Sigmoid colon (tissue), 4 donors: ENCODE measurements at regions not wholly inside any gene's neighbourhood (a gene's known extent, or its start where the extent isn't known, plus 50 kb on each side); places are given as distances from the start of the nearest gene placed in this dataset.

Source experiments
- POLR2A ChIP-seq, 2 donors: fragments of 450-650 bp; IDR thresholded peaks; one replicate each; pipeline ENCODE4 v1.6.1; 2016; ENCODE audit warnings: antibody characterized with exemption in 2 of 2, mild to moderate bottlenecking in 2 of 2, moderate library complexity in 2 of 2
- POLR2AphosphoS5 ChIP-seq, 4 donors: sonication (generic); formaldehyde crosslinking; IDR thresholded peaks; one replicate each; pipeline ENCODE4 v1.6.1; 2017; ENCODE audit warnings: antibody characterized with exemption in 4 of 4
- TF ChIP-seq, protein P1 (sequence below), 4 experiments: fragments of 450-650 bp in 3 of 4; fragments of 200-600 bp in 1 of 4; IDR thresholded peaks; one replicate each; pipeline ENCODE4 v1.5.1; 2016 to 2019; ENCODE audit warnings: antibody characterized with exemption in 4 of 4, mild to moderate bottlenecking in 3 of 4, moderate library complexity in 2 of 4

DNA sequence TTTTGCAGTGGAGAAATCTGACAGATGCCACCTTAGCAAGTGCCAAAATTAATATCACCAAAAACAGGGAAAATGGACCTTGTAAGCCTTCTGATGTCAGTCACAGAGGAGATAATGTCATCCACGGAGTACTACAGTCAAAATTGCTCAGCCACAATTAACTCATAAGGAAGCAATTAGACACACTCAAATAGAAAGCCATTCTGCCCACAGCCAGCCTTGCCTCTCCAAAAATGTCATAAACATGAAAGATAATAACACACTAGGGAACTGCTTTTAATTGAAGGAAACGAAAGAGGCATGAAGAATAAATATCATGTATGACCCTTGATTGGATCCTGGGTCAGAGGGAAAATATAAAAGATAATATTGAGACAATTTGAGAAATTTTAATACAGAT, 505.6 kb upstream of the API5 start:
- TF ChIP-seq, protein P1, sequence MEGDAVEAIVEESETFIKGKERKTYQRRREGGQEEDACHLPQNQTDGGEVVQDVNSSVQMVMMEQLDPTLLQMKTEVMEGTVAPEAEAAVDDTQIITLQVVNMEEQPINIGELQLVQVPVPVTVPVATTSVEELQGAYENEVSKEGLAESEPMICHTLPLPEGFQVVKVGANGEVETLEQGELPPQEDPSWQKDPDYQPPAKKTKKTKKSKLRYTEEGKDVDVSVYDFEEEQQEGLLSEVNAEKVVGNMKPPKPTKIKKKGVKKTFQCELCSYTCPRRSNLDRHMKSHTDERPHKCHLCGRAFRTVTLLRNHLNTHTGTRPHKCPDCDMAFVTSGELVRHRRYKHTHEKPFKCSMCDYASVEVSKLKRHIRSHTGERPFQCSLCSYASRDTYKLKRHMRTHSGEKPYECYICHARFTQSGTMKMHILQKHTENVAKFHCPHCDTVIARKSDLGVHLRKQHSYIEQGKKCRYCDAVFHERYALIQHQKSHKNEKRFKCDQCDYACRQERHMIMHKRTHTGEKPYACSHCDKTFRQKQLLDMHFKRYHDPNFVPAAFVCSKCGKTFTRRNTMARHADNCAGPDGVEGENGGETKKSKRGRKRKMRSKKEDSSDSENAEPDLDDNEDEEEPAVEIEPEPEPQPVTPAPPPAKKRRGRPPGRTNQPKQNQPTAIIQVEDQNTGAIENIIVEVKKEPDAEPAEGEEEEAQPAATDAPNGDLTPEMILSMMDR (IDR thresholded peaks at IDR 0.05): no peak
- TF ChIP-seq POLR2AphosphoS5 (IDR thresholded peaks at IDR 0.05): no peak
- no peak for TF ChIP-seq POLR2A (IDR thresholded peaks at IDR 0.05)
